ENCODE measurements at regions not wholly inside any gene's neighbourhood (a gene's known extent, or its start where the extent isn't known, plus 50 kb on each side); places are given as distances from the start of the nearest gene placed in this dataset.

GRCh38 chr5:33232731-33233505, 207.8 kb upstream of the TARS1 start:
- H3K27ac ChIP-seq: no peak overlapping the region
- DNase-seq (ENCODE audit: low read depth, low spot score): no peak

GRCh38 chr5:33235304-33235703, 205.5 kb upstream of the TARS1 start:
- H3K27ac ChIP-seq: no peak overlapping the region
- DNase-seq (ENCODE audit: low read depth, low spot score): no peak

- DNase-seq (ENCODE audit: low read depth, low spot score): no peak
- H3K27ac ChIP-seq: no peak overlapping the region
Observed at GRCh38 chr5:33235824-33236223, 204.9 kb upstream of the TARS1 start.

GRCh38 chr5:33237471-33237870, 203.3 kb upstream of the TARS1 start:
- no peak for DNase-seq (ENCODE audit: low read depth, low spot score)
- no peak overlapping the region for H3K27ac ChIP-seq

GRCh38 chr5:33238826-33239695, 201.7 kb upstream of the TARS1 start:
- DNase-seq (ENCODE audit: low read depth, low spot score): no peak
- H3K27ac ChIP-seq: no peak overlapping the region

- H3K27ac ChIP-seq: no peak overlapping the region
- DNase-seq (ENCODE audit: low read depth, low spot score): no peak
Observed at GRCh38 chr5:33240558-33240957, 200.2 kb upstream of the TARS1 start.

GRCh38 chr5:33241802-33242201, 199.0 kb upstream of the TARS1 start:
- DNase-seq (ENCODE audit: low read depth, low spot score): no peak
- H3K27ac ChIP-seq: no peak overlapping the region

- no peak overlapping the region for H3K27ac ChIP-seq
- no peak for DNase-seq (ENCODE audit: low read depth, low spot score)
Observed at GRCh38 chr5:33242277-33242676, 198.5 kb upstream of the TARS1 start.

GRCh38 chr5:33244441-33245150, 196.2 kb upstream of the TARS1 start:
- H3K27ac ChIP-seq: no peak overlapping the region
- no peak for DNase-seq (ENCODE audit: low read depth, low spot score)

GRCh38 chr5:33254579-33254978, 186.2 kb upstream of the TARS1 start:
- no peak overlapping the region for H3K27ac ChIP-seq
- no peak for DNase-seq (ENCODE audit: low read depth, low spot score)

GRCh38 chr5:33257807-33258429, 182.8 kb upstream of the TARS1 start:
- H3K27ac ChIP-seq: no peak overlapping the region
- no peak for DNase-seq (ENCODE audit: low read depth, low spot score)

- no peak for DNase-seq (ENCODE audit: low read depth, low spot score)
- H3K27ac ChIP-seq: no peak overlapping the region
Observed at GRCh38 chr5:33258553-33258952, 182.2 kb upstream of the TARS1 start.

GRCh38 chr5:33260098-33260497, 180.7 kb upstream of the TARS1 start:
- H3K27ac ChIP-seq: no peak overlapping the region
- DNase-seq (ENCODE audit: low read depth, low spot score): no peak

- no peak overlapping the region for H3K27ac ChIP-seq
- no peak for DNase-seq (ENCODE audit: low read depth, low spot score)
Observed at GRCh38 chr5:33261305-33261704, 179.5 kb upstream of the TARS1 start.

- no peak overlapping the region for H3K27ac ChIP-seq
- DNase-seq (ENCODE audit: low read depth, low spot score): no peak
Observed at GRCh38 chr5:33261747-33262146, 179.0 kb upstream of the TARS1 start.

GRCh38 chr5:33267801-33268200, 173.0 kb upstream of the TARS1 start:
- no peak for DNase-seq (ENCODE audit: low read depth, low spot score)
- no peak overlapping the region for H3K27ac ChIP-seq

- no peak overlapping the region for H3K27ac ChIP-seq
- no peak for DNase-seq (ENCODE audit: low read depth, low spot score)
Observed at GRCh38 chr5:33268374-33268773, 172.4 kb upstream of the TARS1 start.

- DNase-seq (ENCODE audit: low read depth, low spot score): no peak
- peak overlapping the region; percentile 61 for H3K27ac ChIP-seq
Observed at GRCh38 chr5:33270671-33271070, 170.1 kb upstream of the TARS1 start.

- H3K27ac ChIP-seq: peak overlapping the region; percentile 61
- no peak for DNase-seq (ENCODE audit: low read depth, low spot score)
Observed at GRCh38 chr5:33271606-33272005, 169.2 kb upstream of the TARS1 start.

- peak; percentile 55 for DNase-seq (ENCODE audit: low read depth, low spot score)
- H3K27ac ChIP-seq: peak overlapping the region; percentile 61
Observed at GRCh38 chr5:33272288-33272687, 168.5 kb upstream of the TARS1 start.
